ENCODE measurements at regions not wholly inside any gene's neighbourhood (a gene's known extent, or its start where the extent isn't known, plus 50 kb on each side); places are given as distances from the start of the nearest gene placed in this dataset.

GRCh38 chr2:41791523-41791922 is 256.3 kb upstream of the PKDCC start:
- Histone ChIP-seq H3K14ac (ENCODE audit: low read length) (no peak overlapping the region), H2AK5ac (ENCODE audit: low read depth, low read length) (no peak overlapping the region), H2BK15ac (ENCODE audit: low read length) (no peak overlapping the region), H3K4ac (ENCODE audit: low read length) (no peak overlapping the region), H3K9me3 (replicated peaks in 1 of 2; ENCODE audit: control insufficient read depth in 2 of 2, insufficient read depth in 1 of 2, low read depth in 1 of 2, low read length in 2 of 2) (no peaks in the 10 kb centered on the region), H3K9ac (ENCODE audit: low read depth, low read length, poor library complexity) (no peak overlapping the region), H3K23ac (ENCODE audit: low read depth, low read length, poor library complexity) (no peak overlapping the region), H2BK5ac (ENCODE audit: low read length) (no peak overlapping the region), H3K4me2 (ENCODE audit: insufficient read depth, low read length, poor library complexity, severe bottlenecking) (no peak overlapping the region), H2AFZ (ENCODE audit: low read length) (no peak overlapping the region), H2BK120ac (ENCODE audit: low read depth, low read length) (no peak overlapping the region), H4K8ac (ENCODE audit: low read depth, low read length) (no peak overlapping the region), H3K79me1 (ENCODE audit: low read depth, low read length) (no peaks in the 10 kb centered on the region), H4K91ac (ENCODE audit: low read depth, low read length, poor library complexity) (no peak overlapping the region), H3K4me3 (ENCODE audit: low read length in 2 of 2) (no peak overlapping the region), H2BK12ac (ENCODE audit: low read length) (no peak overlapping the region), H3K18ac (ENCODE audit: low read length) (no peak overlapping the region), H3K4me1 (ENCODE audit: control insufficient read depth in 2 of 2, insufficient read depth in 1 of 2, low read depth in 1 of 2, low read length in 2 of 2) (no peaks in the 10 kb centered on the region), H3K36me3 (replicated peaks in 1 of 2; ENCODE audit: control insufficient read depth in 2 of 2, insufficient read depth in 2 of 2, low read length in 2 of 2) (no peaks in the 10 kb centered on the region), H3K27me3 (ENCODE audit: control insufficient read depth in 3 of 3, insufficient read depth in 3 of 3, low read depth in 1 of 3, low read length in 3 of 3) (no peaks in the 10 kb centered on the region), H3K27ac (replicated peaks; ENCODE audit: low read length) (no peak overlapping the region)
- no CpG with 5 or more reads among the region's 1 CpG for WGBS, 2 donors (ENCODE audit: extremely low coverage in 2 of 2, insufficient read length in 2 of 2, insufficient replicate concordance in 1 of 2)
- peak; percentile 43 for DNase-seq (ENCODE audit: low spot score)

GRCh38 chr2:41803361-41803760 is 244.5 kb upstream of the PKDCC start:
- no peak overlapping the region for H3K9ac ChIP-seq (ENCODE audit: low read depth, low read length, poor library complexity)
- no peak overlapping the region for H3K27ac ChIP-seq (replicated peaks; ENCODE audit: low read length)
- peaks cover 0 to 4% of the 10 kb centered on the region in 2 donors for H3K9me3 ChIP-seq (replicated peaks in 1 of 2; ENCODE audit: control insufficient read depth in 2 of 2, insufficient read depth in 1 of 2, low read depth in 1 of 2, low read length in 2 of 2)
- H3K36me3 ChIP-seq (replicated peaks in 1 of 2; ENCODE audit: control insufficient read depth in 2 of 2, insufficient read depth in 2 of 2, low read length in 2 of 2), result no peaks in the 10 kb centered on the region
- no peak for DNase-seq (ENCODE audit: low spot score)
- H3K4ac ChIP-seq (ENCODE audit: low read length), result no peak overlapping the region
- no peak overlapping the region for H3K4me3 ChIP-seq (ENCODE audit: low read length in 2 of 2)
- H2BK12ac ChIP-seq (ENCODE audit: low read length), result no peak overlapping the region
- H2AFZ ChIP-seq (ENCODE audit: low read length), result no peak overlapping the region
- H4K91ac ChIP-seq (ENCODE audit: low read depth, low read length, poor library complexity), result no peak overlapping the region
- H2BK15ac ChIP-seq (ENCODE audit: low read length), result no peak overlapping the region
- no peaks in the 10 kb centered on the region for H3K79me1 ChIP-seq (ENCODE audit: low read depth, low read length)
- no peaks in the 10 kb centered on the region for H3K27me3 ChIP-seq (ENCODE audit: control insufficient read depth in 3 of 3, insufficient read depth in 3 of 3, low read depth in 1 of 3, low read length in 3 of 3)
- no peak overlapping the region for H3K23ac ChIP-seq (ENCODE audit: low read depth, low read length, poor library complexity)
- no peak overlapping the region for H3K4me2 ChIP-seq (ENCODE audit: insufficient read depth, low read length, poor library complexity, severe bottlenecking)
- H2AK5ac ChIP-seq (ENCODE audit: low read depth, low read length), result no peak overlapping the region
- H3K14ac ChIP-seq (ENCODE audit: low read length), result no peak overlapping the region
- no peak overlapping the region for H2BK120ac ChIP-seq (ENCODE audit: low read depth, low read length)
- no peaks in the 10 kb centered on the region for H3K4me1 ChIP-seq (ENCODE audit: control insufficient read depth in 2 of 2, insufficient read depth in 1 of 2, low read depth in 1 of 2, low read length in 2 of 2)
- no peak overlapping the region for H3K18ac ChIP-seq (ENCODE audit: low read length)
- no peak overlapping the region for H4K8ac ChIP-seq (ENCODE audit: low read depth, low read length)
- WGBS, 2 donors (ENCODE audit: extremely low coverage in 2 of 2, insufficient read length in 2 of 2, insufficient replicate concordance in 1 of 2), result no CpG with 5 or more reads among the region's 1 CpG
- no peak overlapping the region for H2BK5ac ChIP-seq (ENCODE audit: low read length)

DNA sequence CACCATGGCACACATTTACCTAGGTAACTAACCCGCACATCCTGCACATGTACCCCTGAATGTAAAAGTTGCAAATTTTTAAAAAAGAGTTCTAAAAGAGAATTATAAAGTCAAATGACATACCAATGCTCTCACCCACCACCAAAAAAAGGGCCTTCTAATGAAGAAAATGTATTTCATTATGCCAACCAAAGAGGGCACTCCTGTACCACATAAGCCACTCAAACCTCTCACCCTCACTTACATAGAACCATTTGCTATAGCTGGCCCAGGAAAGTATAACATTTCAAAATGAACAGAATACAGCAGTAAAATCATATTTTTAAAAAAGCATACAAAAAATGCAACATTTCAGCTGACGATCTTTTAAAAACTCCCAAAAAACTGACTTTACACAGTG is 241.5 kb upstream of the PKDCC start:
- Histone ChIP-seq H2BK12ac (ENCODE audit: low read length) (no peak overlapping the region), H2AFZ (ENCODE audit: low read length) (no peak overlapping the region), H3K27ac (replicated peaks; ENCODE audit: low read length) (no peak overlapping the region), H4K91ac (ENCODE audit: low read depth, low read length, poor library complexity) (no peak overlapping the region), H3K9ac (ENCODE audit: low read depth, low read length, poor library complexity) (no peak overlapping the region), H2BK15ac (ENCODE audit: low read length) (no peak overlapping the region), H3K4me1 (ENCODE audit: control insufficient read depth in 2 of 2, insufficient read depth in 1 of 2, low read depth in 1 of 2, low read length in 2 of 2) (no peaks in the 10 kb centered on the region), H3K4me3 (ENCODE audit: low read length in 2 of 2) (no peak overlapping the region), H3K9me3 (replicated peaks in 1 of 2; ENCODE audit: control insufficient read depth in 2 of 2, insufficient read depth in 1 of 2, low read depth in 1 of 2, low read length in 2 of 2) (peaks cover 0 to 2% of the 10 kb centered on the region in 2 donors), H3K18ac (ENCODE audit: low read length) (no peak overlapping the region), H3K79me1 (ENCODE audit: low read depth, low read length) (no peaks in the 10 kb centered on the region), H2BK5ac (ENCODE audit: low read length) (no peak overlapping the region), H3K14ac (ENCODE audit: low read length) (no peak overlapping the region), H3K4me2 (ENCODE audit: insufficient read depth, low read length, poor library complexity, severe bottlenecking) (no peak overlapping the region), H2BK120ac (ENCODE audit: low read depth, low read length) (no peak overlapping the region), H3K36me3 (replicated peaks in 1 of 2; ENCODE audit: control insufficient read depth in 2 of 2, insufficient read depth in 2 of 2, low read length in 2 of 2) (no peaks in the 10 kb centered on the region), H2AK5ac (ENCODE audit: low read depth, low read length) (no peak overlapping the region), H3K27me3 (ENCODE audit: control insufficient read depth in 3 of 3, insufficient read depth in 3 of 3, low read depth in 1 of 3, low read length in 3 of 3) (no peaks in the 10 kb centered on the region), H4K8ac (ENCODE audit: low read depth, low read length) (no peak overlapping the region), H3K23ac (ENCODE audit: low read depth, low read length, poor library complexity) (no peak overlapping the region), H3K4ac (ENCODE audit: low read length) (no peak overlapping the region)
- no CpG with 5 or more reads among the region's 2 CpGs for WGBS, 2 donors (ENCODE audit: extremely low coverage in 2 of 2, insufficient read length in 2 of 2, insufficient replicate concordance in 1 of 2)
- DNase-seq (ENCODE audit: low spot score), result no peak

DNA sequence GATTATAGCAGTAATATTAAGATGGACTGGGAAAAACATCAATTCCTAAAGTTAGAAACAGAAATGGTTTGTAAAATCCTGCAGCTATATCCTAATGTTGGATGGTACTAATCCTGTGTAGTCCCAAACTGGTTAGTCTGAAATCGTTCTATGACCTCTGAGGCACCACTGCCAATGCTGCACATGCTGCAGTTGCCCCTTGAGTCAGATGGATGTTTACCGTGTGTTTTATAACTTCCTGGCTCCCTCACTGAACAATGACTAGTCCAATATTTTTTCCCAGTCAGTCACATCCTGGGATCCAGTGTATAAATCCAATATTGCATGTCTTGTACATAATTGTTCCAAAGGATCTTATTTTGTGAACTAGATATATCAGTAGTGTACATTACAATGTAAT is 226.7 kb upstream of the PKDCC start:
- H3K36me3 ChIP-seq (replicated peaks in 1 of 2; ENCODE audit: control insufficient read depth in 2 of 2, insufficient read depth in 2 of 2, low read length in 2 of 2), result no peaks in the 10 kb centered on the region
- peaks cover 0 to 1% of the 10 kb centered on the region in 2 donors for H3K9me3 ChIP-seq (replicated peaks in 1 of 2; ENCODE audit: control insufficient read depth in 2 of 2, insufficient read depth in 1 of 2, low read depth in 1 of 2, low read length in 2 of 2)
- H3K4ac ChIP-seq (ENCODE audit: low read length), result no peak overlapping the region
- no peak overlapping the region for H4K8ac ChIP-seq (ENCODE audit: low read depth, low read length)
- H2BK5ac ChIP-seq (ENCODE audit: low read length), result no peak overlapping the region
- no peak overlapping the region for H2AFZ ChIP-seq (ENCODE audit: low read length)
- H3K4me3 ChIP-seq (ENCODE audit: low read length in 2 of 2), result no peak overlapping the region
- H3K79me1 ChIP-seq (ENCODE audit: low read depth, low read length), result no peaks in the 10 kb centered on the region
- H3K27me3 ChIP-seq (ENCODE audit: control insufficient read depth in 3 of 3, insufficient read depth in 3 of 3, low read depth in 1 of 3, low read length in 3 of 3), result peaks cover 0 to 4% (median 1%) of the 10 kb centered on the region in 3 experiments
- H3K27ac ChIP-seq (replicated peaks; ENCODE audit: low read length), result no peak overlapping the region
- H2BK120ac ChIP-seq (ENCODE audit: low read depth, low read length), result no peak overlapping the region
- no peak overlapping the region for H3K18ac ChIP-seq (ENCODE audit: low read length)
- H4K91ac ChIP-seq (ENCODE audit: low read depth, low read length, poor library complexity), result no peak overlapping the region
- WGBS, 2 donors (ENCODE audit: extremely low coverage in 2 of 2, insufficient read length in 2 of 2, insufficient replicate concordance in 1 of 2), result no CpG with 5 or more reads among the region's 2 CpGs
- H3K23ac ChIP-seq (ENCODE audit: low read depth, low read length, poor library complexity), result no peak overlapping the region
- no peak overlapping the region for H3K4me2 ChIP-seq (ENCODE audit: insufficient read depth, low read length, poor library complexity, severe bottlenecking)
- H3K9ac ChIP-seq (ENCODE audit: low read depth, low read length, poor library complexity), result no peak overlapping the region
- H3K4me1 ChIP-seq (ENCODE audit: control insufficient read depth in 2 of 2, insufficient read depth in 1 of 2, low read depth in 1 of 2, low read length in 2 of 2), result no peaks in the 10 kb centered on the region
- DNase-seq (ENCODE audit: low spot score), result no peak
- no peak overlapping the region for H2BK12ac ChIP-seq (ENCODE audit: low read length)
- H3K14ac ChIP-seq (ENCODE audit: low read length), result no peak overlapping the region
- no peak overlapping the region for H2BK15ac ChIP-seq (ENCODE audit: low read length)
- H2AK5ac ChIP-seq (ENCODE audit: low read depth, low read length), result no peak overlapping the region
